Muscle layer of colon (tissue), 2 donors: ENCODE measurements at regions not wholly inside any gene's neighbourhood (a gene's known extent, or its start where the extent isn't known, plus 50 kb on each side); places are given as distances from the start of the nearest gene placed in this dataset.
"Not testable (repeated sequence)": the region's sequence is repeated elsewhere in the genome, so short reads cannot be mapped to it uniquely, and the experiment has no call there.

Experiments
- H3K27ac ChIP-seq: one replicate; pipeline ENCODE4 v1.7.0; 2013; ENCODE audit warnings: low read depth, mild to moderate bottlenecking, low read length, moderate library complexity
- H3K27me3 ChIP-seq, 2 donors: one replicate each; pipeline ENCODE4 v1.7.0; 2013; ENCODE audit warnings: low read length in 2 of 2, mild to moderate bottlenecking in 2 of 2; ENCODE audit not compliant: insufficient read depth in 2 of 2, control insufficient read depth in 1 of 2
- H3K36me3 ChIP-seq: one replicate; pipeline ENCODE4 v1.7.0; 2013; ENCODE audit warnings: mild to moderate bottlenecking, low read length; ENCODE audit not compliant: insufficient read depth
- H3K4me1 ChIP-seq: one replicate; pipeline ENCODE4 v1.7.0; 2013; ENCODE audit warnings: mild to moderate bottlenecking, low read length; ENCODE audit not compliant: insufficient read depth
- H3K4me3 ChIP-seq, 2 donors: one replicate each; pipeline ENCODE4 v1.7.0; 2013; ENCODE audit warnings: low read length in 2 of 2, low read depth in 1 of 2, mild to moderate bottlenecking in 1 of 2, moderate library complexity in 1 of 2
- H3K9ac ChIP-seq: one replicate; pipeline ENCODE4 v1.7.0; 2013; ENCODE audit warnings: low read length
- H3K9me3 ChIP-seq: one replicate; pipeline ENCODE4 v1.7.0; 2013; ENCODE audit warnings: mild to moderate bottlenecking, low read length
- donor health status: abdominal sarcoma.
- donor health status: Adenocarcinoma of cecum.

GRCh38 chr7:155237297-155237696 is 60.4 kb upstream of the INSIG1 start:
- Histone ChIP-seq H3K4me3 (no peak overlapping the region), H3K27me3 (peaks cover 0 to 3% of the 10 kb centered on the region in 2 donors), H3K9ac (no peak overlapping the region), H3K9me3 (no peaks in the 10 kb centered on the region), H3K36me3 (no peaks in the 10 kb centered on the region), H3K27ac (no peak overlapping the region), H3K4me1 (no peaks in the 10 kb centered on the region)

DNA sequence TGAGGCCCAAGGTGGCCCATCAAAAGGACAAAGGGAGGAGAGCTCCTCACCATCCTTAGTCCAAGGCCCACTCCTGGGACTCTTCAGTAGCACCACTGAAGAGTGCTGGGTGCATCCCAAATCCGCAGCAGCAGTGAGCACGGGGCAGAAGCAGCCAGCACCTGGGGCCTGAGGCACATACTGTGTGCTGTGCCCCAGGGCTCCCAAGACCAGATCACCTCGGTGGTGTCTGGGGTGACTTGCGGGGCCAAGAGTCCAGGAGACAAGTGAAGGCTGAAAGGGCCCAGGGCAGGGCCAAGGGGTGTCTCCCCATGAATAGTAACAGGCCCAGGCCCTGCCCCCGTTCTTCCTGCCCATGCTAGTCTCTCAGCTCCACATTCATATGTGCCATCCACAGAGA is 59.9 kb upstream of the INSIG1 start:
- Histone ChIP-seq H3K4me1 (no peaks in the 10 kb centered on the region), H3K9ac (no peak overlapping the region), H3K27me3 (peaks cover 0 to 3% of the 10 kb centered on the region in 2 donors), H3K36me3 (no peaks in the 10 kb centered on the region), H3K9me3 (no peaks in the 10 kb centered on the region), H3K27ac (no peak overlapping the region), H3K4me3 (no peak overlapping the region)

GRCh38 chr7:155239431-155240087 is 58.1 kb upstream of the INSIG1 start:
- H3K4me3 ChIP-seq, H3K27ac ChIP-seq, H3K27me3 ChIP-seq, H3K36me3 ChIP-seq, H3K9ac ChIP-seq, H3K9me3 ChIP-seq, H3K4me1 ChIP-seq: not testable (repeated sequence)

- Histone ChIP-seq H3K9ac (no peak overlapping the region), H3K36me3 (no peaks in the 10 kb centered on the region), H3K4me1 (no peaks in the 10 kb centered on the region), H3K9me3 (no peaks in the 10 kb centered on the region), H3K27ac (no peak overlapping the region), H3K27me3 (no peaks in the 10 kb centered on the region), H3K4me3 (no peak overlapping the region)
Observed at GRCh38 chr7:155244675-155245074, 53.0 kb upstream of the INSIG1 start.

DNA sequence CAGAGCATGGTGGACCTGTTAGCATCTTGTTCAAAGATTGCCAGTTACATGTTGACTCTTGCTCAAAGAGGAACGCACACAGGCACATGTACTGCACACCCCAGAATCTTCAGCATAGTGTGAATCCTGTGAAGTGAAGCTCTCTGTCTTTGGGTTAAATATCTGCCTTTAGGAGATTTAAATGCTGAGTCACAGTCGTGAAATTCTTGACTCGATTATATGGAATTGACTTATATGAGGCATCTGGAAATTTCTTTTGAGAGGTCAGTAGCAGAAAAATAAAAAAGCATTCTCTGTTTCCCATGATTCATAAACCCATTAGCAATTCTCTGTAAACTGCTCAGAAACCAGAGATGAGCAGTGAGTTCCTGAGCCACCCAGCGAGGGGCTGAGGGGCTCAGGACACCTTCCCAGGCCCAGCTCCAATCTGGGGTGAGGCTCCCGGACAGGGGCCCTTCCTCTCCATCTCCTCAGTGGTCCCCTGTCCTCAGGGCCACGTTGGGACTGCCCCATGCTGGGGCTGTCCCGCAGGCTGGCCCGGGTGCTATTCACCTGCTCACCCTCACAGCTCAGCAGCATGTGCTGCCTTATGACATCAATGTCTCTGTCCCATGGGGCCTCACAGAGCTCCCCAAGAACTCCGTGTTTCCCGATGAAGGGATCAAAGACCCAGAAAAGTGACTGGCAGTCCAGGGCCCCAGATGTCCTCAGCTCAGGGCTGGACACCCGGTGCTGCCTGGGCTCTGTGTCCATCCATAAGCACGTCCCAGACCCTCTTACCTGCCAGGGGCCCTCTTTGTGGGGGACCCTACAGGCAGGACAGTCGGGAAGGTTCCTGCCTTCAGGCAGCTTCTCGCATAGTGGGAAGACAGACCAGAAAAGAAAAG is 50.0 kb upstream of the INSIG1 start:
- Histone ChIP-seq H3K9ac (no peak overlapping the region), H3K27me3 (no peaks in the 10 kb centered on the region)

More for the DNA sequence above, 50.0 kb upstream of the INSIG1 start:
- Histone ChIP-seq H3K27ac (no peak overlapping the region), H3K4me1 (no peaks in the 10 kb centered on the region), H3K9me3 (no peaks in the 10 kb centered on the region), H3K4me3 (no peak overlapping the region), H3K36me3 (no peaks in the 10 kb centered on the region)
